ENCODE measurements at regions not wholly inside any gene's neighbourhood (a gene's known extent, or its start where the extent isn't known, plus 50 kb on each side); places are given as distances from the start of the nearest gene placed in this dataset.

DNA sequence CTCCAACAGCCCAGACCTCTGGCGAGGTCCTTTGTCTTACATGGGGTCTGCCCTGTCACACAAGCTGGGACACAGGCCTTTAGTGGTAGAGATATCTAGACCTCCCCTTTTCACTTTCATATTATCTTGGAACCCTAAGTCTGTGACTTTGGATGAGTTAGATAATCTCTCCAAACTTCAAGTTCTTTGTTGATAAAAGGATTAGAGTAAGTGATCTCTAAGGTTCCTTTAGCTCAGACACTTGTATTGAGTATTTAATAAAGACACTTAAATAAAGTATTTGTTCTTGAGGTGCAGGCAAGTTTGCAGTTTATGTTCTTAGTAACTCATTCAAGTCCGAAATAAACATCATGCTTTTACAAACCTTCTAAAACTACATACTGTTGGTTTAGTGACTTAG is 459.6 kb downstream of the SHQ1 start:
- TF ChIP-seq, protein P1, sequence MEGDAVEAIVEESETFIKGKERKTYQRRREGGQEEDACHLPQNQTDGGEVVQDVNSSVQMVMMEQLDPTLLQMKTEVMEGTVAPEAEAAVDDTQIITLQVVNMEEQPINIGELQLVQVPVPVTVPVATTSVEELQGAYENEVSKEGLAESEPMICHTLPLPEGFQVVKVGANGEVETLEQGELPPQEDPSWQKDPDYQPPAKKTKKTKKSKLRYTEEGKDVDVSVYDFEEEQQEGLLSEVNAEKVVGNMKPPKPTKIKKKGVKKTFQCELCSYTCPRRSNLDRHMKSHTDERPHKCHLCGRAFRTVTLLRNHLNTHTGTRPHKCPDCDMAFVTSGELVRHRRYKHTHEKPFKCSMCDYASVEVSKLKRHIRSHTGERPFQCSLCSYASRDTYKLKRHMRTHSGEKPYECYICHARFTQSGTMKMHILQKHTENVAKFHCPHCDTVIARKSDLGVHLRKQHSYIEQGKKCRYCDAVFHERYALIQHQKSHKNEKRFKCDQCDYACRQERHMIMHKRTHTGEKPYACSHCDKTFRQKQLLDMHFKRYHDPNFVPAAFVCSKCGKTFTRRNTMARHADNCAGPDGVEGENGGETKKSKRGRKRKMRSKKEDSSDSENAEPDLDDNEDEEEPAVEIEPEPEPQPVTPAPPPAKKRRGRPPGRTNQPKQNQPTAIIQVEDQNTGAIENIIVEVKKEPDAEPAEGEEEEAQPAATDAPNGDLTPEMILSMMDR (IDR thresholded peaks at IDR 0.05), result no peak
- H3K27me3 Mint-ChIP-seq (ENCODE audit: unreplicated experiment), result no peaks in the 10 kb centered on the region
- no peak for DNase-seq (ENCODE audit: extremely low spot score, unreplicated experiment)
- H3K27ac Mint-ChIP-seq (ENCODE audit: unreplicated experiment), result no peak overlapping the region
- no peaks in the 10 kb centered on the region for H3K9me3 Mint-ChIP-seq (ENCODE audit: unreplicated experiment)
- peaks cover 4% of the 10 kb centered on the region for H3K36me3 Mint-ChIP-seq (ENCODE audit: unreplicated experiment)
- no peak overlapping the region for H3K4me3 Mint-ChIP-seq (ENCODE audit: unreplicated experiment)
- H3K4me1 Mint-ChIP-seq (ENCODE audit: unreplicated experiment), result peaks cover 36% of the 10 kb centered on the region

DNA sequence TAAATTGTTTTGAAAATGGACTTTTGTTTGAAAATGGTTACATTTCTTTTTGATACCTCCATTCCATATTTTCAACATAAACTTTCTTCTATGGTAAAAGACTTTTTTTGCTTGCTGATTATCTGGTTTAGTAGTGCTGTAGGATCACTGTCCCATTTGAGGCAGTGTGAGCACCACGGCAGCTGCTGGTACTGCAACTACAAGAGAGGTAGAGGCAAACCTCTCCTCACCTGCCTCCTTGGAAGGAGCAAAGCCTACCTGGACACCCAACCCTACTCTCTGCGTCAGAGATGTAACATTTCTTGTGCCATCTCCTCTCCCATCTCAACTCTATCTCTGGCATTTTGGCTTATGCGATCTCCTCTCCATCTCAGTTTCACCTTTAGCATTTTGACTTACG is 460.1 kb downstream of the SHQ1 start:
- no peak overlapping the region for H3K4me3 Mint-ChIP-seq (ENCODE audit: unreplicated experiment)
- no peak overlapping the region for H3K27ac Mint-ChIP-seq (ENCODE audit: unreplicated experiment)
- no peak for DNase-seq (ENCODE audit: extremely low spot score, unreplicated experiment)
- H3K36me3 Mint-ChIP-seq (ENCODE audit: unreplicated experiment), result peaks cover 4% of the 10 kb centered on the region
- H3K27me3 Mint-ChIP-seq (ENCODE audit: unreplicated experiment), result no peaks in the 10 kb centered on the region
- peaks cover 39% of the 10 kb centered on the region for H3K4me1 Mint-ChIP-seq (ENCODE audit: unreplicated experiment)
- no peaks in the 10 kb centered on the region for H3K9me3 Mint-ChIP-seq (ENCODE audit: unreplicated experiment)
- TF ChIP-seq, protein P1 (IDR thresholded peaks at IDR 0.05), result no peak

DNA sequence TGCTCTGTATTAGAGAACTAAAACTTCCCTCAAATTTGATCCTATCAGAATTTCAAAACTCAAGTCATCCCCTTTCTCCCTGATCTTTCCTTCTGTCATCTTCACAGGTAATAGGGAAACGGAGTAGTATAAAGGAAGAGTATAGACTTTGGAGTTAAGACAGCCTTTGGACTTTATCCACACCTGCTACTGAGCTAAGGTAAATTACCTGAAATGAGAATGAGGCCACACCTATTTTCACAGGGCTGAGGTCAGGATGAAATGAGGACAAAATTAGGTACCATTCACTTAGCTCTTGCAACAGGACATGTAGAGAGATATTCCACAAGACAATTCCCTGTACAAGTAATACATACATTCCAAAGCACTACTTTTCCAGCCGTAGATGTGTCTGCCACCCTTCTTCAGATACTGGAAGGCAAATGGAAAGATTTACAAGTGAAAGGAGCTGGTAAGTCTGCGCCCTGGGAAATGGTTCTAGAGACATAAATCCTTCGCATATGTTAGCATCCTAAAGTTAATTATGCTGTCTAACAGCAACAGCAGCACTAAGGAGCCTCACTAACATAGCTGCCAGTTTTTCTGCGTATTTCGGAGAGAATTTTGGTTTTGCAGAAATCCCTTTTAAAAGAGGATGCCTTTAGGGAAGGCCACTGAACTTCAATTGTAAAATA is 461.8 kb downstream of the SHQ1 start:
- no peaks in the 10 kb centered on the region for H3K9me3 Mint-ChIP-seq (ENCODE audit: unreplicated experiment)
- no peak overlapping the region for H3K4me3 Mint-ChIP-seq (ENCODE audit: unreplicated experiment)
- peaks cover 46% of the 10 kb centered on the region for H3K4me1 Mint-ChIP-seq (ENCODE audit: unreplicated experiment)
- peaks cover 7% of the 10 kb centered on the region for H3K36me3 Mint-ChIP-seq (ENCODE audit: unreplicated experiment)
- no peak for DNase-seq (ENCODE audit: extremely low spot score, unreplicated experiment)
- TF ChIP-seq, protein P1 (IDR thresholded peaks at IDR 0.05), result no peak
- no peak overlapping the region for H3K27ac Mint-ChIP-seq (ENCODE audit: unreplicated experiment)
- H3K27me3 Mint-ChIP-seq (ENCODE audit: unreplicated experiment), result no peaks in the 10 kb centered on the region

DNA sequence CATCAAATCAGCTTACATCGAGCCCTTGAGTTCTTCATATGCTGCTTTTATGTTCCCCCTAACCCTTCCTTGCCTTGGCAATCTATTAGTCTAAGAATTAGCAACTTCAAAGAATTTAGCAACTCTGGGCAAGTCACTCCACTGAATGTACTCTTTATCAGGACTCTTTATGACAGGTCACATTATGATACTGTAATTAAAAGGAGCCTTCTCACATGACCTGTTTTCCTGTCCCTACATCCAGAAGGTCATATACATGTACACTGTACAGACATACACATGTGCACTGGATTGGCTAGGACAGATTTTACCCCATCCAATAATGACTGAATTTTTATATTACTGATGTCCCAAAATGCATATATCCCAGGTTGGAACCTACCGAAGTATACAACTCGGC is 463.1 kb downstream of the SHQ1 start:
- H3K4me1 Mint-ChIP-seq (ENCODE audit: unreplicated experiment), result peaks cover 58% of the 10 kb centered on the region
- no peak overlapping the region for H3K4me3 Mint-ChIP-seq (ENCODE audit: unreplicated experiment)
- no peaks in the 10 kb centered on the region for H3K27me3 Mint-ChIP-seq (ENCODE audit: unreplicated experiment)

DNA sequence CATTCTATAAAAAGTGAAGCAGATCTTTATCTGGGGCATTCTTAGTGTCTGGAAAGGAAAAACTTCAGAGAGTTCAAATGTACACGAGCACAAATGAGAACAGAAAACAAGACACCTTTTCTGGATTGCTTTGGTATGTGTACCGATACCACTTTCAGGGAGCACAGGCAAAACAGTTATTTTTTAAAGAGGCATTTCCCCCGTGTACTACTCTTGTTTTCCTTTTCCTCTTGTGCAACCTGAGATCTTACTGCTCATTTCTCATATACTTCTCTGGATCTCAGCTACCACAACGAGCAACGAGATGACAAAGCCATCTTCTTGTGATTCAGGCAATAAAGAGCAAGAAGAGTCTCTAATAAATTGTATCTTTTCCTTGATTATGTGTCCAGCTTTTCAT is 463.6 kb downstream of the SHQ1 start:
- Mint-ChIP-seq H3K9me3 (ENCODE audit: unreplicated experiment) (no peaks in the 10 kb centered on the region), H3K27me3 (ENCODE audit: unreplicated experiment) (no peaks in the 10 kb centered on the region), H3K27ac (ENCODE audit: unreplicated experiment) (no peak overlapping the region), H3K4me3 (ENCODE audit: unreplicated experiment) (no peak overlapping the region), H3K36me3 (ENCODE audit: unreplicated experiment) (peaks cover 7% of the 10 kb centered on the region), H3K4me1 (ENCODE audit: unreplicated experiment) (peaks cover 63% of the 10 kb centered on the region)
- no peak for DNase-seq (ENCODE audit: extremely low spot score, unreplicated experiment)
- TF ChIP-seq, protein P1 (IDR thresholded peaks at IDR 0.05), result no peak

More for the DNA sequence above, 463.1 kb downstream of the SHQ1 start:
- no peak for DNase-seq (ENCODE audit: extremely low spot score, unreplicated experiment)
- H3K9me3 Mint-ChIP-seq (ENCODE audit: unreplicated experiment), result no peaks in the 10 kb centered on the region
- no peak overlapping the region for H3K27ac Mint-ChIP-seq (ENCODE audit: unreplicated experiment)
- TF ChIP-seq, protein P1 (IDR thresholded peaks at IDR 0.05), result no peak
- H3K36me3 Mint-ChIP-seq (ENCODE audit: unreplicated experiment), result peaks cover 7% of the 10 kb centered on the region

Data from osteocyte (in vitro differentiated cells).